IPS DF 4.7 (cell line): ENCODE measurements at regions not wholly inside any gene's neighbourhood (a gene's known extent, or its start where the extent isn't known, plus 50 kb on each side); places are given as distances from the start of the nearest gene placed in this dataset.

ENCODE experiments used
- DNase-seq: peaks from one replicate; pipeline ENCODE4 v3.0.0-alpha.2; 2013; ENCODE audit warnings: low spot score; ENCODE audit errors: extremely low read depth

DNA sequence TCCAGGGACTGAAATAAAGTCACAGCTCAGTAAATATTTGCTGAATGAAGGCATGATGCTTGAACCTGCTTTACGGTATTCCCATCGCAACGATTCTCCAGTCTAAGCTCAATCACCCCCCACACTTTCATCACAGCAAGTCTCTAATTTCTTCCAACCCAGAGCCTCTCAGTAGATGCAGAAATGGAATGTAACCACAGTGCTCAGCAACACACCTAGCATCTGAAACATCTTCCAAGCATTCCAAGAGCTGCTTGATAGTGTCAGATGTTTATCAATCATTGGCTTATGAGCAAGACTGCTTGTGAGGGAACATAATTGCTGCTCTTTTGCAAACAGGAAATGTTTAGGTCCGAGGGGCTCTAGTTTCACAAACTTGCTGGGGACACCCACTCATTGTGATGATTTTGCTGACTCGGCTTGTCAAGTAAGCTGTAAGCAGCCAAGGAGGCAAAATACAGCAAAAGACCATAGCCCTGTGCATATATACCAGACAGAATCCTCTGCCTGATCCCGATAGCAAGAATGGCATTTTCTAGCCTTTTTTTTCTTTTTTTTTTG is 751.2 kb downstream of the NR2F2 start:
- no peak for DNase-seq

DNA sequence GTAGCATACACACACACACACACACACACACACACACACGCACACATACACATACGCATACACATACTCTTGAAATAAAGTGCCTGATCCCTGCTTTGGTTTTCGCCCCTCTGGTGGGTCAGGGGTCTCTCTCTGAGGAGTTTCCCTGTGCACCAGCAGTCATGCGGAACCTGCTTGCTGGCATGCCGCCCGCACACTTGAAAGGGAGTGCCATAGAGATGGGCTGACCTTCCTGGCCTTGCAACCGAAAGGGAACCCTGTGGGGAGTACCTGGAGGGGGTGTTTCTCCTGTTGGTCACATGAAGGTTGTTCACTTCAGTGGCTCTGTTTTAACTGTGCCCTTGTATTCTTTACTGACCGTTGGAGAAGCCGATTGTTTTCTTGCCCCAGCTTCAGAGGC is 752.3 kb downstream of the NR2F2 start:
- no peak for DNase-seq

DNA sequence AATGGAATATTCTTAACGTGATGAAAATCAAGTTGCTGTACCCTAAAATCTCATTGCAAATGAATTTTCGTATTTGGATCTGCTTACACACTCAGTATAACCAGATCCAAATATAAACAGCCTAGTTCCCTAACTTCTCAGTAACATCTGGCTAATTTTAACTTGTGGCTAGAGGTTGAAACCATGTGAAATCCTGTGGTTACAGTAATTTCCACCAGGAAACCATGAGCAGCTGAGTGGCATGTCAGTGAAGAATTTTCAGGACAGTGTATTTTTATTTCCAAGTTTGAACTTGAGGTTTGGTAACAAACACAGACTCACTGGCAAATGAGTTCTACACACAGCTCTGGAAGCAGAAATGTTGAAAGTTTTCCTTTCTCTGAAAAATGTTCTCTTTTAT is 754.1 kb downstream of the NR2F2 start:
- no peak for DNase-seq

DNA sequence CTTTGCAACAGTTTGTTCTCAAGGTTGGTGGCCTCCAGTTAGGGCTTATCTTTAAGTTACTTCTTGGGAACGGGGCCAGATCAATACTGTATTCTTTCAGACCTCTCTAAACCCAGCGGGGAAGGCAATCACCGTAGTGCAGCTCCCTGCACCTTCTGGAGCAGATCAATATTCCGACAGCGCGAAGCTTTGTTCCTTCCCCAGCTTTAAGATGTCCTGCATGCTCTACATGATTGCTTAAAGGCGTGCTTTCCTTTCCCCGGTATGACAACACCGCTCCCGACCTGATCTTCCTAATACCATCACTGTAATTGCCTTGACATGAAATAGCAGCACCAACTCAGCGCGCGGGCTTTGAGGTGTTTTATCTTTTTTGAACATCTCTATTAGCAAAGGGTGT is 755.2 kb downstream of the NR2F2 start:
- DNase-seq: no peak

DNA sequence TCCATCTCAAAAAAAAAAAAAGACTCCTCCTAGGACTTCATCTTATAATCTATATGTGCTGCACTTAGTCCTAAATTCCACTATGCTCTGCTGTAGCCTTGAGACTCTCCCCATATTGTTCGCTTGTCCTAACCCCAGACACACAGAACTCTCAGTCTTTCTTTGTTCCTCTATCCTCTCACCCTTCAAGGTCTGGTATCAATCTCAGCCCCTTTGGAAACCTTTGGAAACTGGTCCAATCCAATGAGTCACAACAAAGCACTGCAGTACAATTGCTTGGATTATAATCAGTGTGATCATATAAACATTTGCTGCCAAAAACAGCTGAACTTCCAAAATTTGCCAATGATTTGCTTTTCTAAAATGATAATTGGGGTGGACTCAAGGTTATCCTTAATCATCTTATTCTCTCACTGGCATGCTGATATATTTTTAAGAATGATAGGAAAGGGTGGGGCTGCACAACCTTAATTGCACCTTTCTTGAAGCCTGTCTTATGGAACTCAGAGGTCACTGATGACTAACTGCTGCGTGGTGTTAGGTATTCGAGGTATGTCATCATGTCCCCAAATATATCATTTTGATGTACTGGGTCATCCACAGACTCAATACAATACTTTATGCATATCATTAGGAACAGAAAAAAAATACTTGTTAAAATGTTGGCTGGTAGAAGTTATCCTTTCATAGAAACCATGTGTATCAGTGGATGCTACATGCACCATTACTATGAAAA is 756.7 kb downstream of the NR2F2 start:
- no peak for DNase-seq

DNA sequence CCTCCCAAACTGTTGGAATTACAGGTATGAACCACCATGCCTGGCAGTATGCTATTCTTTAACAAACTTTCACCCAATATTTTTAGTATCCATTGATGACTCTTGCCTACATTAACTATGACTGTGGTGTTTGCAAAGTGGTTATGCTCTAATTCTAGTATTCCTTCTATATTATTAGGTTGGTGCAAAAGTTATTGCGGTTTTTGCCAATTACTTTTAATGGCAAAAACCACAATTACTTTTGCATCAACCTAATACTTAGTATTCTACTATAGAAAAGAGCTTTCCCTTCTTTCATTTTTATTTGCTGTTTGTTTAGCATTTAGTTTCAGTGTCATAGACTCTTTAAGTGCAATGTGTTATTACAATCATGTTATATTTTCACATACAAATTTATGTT is 760.6 kb downstream of the NR2F2 start:
- no peak for DNase-seq

DNA sequence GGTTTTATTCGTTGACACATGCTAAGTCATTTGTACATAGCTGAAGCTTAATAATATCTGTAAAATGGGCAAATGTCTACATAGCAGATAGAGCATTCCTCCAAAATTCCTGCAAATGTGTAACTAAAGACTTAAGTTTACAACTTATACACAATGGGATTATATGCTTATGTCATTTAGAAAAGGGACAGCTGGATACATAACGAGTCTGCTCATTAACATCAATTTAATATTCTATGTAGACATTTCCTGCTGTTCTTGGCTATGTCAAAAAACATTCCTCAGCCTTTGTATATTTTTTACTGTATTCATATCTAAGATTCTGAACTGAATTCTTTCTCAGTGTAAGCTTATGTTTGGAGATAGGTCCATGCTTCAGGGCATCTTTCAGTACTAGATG is 762.2 kb downstream of the NR2F2 start:
- no peak for DNase-seq

DNA sequence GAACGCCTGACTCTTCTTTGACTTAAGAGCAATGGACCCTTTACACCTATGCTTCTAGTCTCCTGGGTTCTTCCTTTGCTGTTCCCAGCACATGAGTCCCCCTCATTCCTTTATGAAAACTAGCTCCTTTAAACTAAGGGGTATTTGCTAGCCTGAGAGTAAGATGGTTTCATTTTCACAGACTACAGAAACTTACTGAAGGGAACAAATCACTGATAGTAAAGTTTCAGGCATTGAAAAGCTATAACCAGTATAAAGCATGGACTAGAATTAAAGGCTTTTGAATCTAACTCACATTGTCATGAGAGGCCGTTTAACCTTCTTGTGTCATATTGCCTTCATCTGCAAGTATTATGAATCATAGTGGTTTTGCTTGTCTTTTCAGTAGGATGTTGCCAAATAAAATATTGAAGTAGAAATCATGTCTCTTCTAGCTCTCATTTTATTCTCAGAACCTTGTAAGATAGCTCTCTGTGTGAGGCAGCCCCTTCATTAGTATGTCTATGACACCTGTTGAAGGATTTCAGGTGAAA is 765.9 kb downstream of the NR2F2 start:
- DNase-seq: no peak

DNA sequence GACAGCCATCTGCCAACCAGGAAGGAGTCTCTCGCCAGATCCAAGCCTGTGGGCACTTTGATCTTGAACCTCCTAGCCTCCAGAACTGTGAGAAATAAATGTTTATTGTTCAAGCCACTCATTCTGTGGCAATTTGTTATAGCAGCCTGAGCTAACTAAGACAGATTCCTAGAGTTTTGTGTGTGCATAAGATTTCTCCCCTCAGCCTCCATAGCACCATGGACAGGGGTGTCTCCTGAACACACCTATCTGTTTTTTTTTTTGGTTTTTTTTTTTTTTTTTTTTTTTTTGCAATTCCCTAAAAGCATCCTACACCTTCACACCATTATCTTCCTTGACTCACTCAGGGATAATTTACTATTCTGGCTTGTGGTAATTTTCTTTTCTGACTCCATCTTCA is 768.5 kb downstream of the NR2F2 start:
- no peak for DNase-seq

DNA sequence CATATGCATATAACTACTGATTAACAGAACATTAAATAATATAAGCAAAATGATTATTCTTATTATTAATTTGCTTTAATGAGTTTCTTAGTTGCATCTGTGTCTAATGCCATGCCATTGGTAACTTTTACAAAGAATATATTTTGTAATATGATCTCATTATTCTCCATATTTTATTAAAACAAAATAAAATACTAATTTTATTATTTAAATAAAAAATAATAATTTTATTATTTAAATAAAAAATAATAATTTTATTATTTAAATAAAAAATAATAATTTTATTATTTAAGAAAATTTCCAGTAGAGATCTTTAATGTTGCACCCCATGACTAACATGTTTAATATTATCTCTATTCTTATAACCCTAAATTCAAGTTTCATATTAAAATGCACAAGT is 771.1 kb downstream of the NR2F2 start:
- DNase-seq: no peak

DNA sequence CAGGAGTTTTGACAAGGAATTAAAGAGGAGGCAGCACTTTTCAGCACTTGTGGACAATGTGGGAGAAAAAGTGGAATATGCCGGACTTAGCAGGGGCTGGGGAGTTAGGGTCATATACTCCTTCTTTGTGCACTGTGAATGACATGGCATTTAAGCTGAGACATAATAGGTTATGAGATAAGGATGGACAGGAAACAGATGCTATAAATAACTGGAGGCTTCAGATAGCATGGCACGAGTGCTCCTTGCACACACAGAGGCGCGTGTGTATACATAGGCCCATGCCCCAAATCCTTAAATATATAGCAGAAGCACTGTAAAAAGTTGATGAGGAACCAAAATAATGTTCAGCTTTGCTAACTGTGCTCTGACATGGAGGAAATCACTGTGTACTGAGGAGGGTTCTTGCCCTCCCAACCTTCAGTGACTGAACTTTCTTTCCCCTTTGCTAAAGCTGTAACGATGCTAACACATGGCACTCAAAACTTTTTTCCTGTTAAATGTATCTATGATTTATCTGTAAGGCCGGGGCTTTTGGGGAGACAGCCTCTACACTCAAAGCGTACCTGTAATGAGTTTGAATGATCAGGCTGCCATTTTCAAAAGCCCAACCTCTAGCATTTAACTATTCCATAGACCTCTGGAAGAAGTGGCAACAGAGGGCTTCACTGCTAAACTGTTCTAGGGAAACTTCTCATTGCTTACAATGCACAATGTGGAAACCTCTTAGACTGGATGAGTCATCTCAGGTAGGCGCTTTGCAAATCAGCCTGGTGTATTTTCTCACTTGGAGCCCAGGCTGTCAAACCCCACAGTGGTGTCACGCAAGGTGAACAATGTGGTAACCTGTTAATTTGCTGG is 784.6 kb downstream of the NR2F2 start:
- DNase-seq: no peak

DNA sequence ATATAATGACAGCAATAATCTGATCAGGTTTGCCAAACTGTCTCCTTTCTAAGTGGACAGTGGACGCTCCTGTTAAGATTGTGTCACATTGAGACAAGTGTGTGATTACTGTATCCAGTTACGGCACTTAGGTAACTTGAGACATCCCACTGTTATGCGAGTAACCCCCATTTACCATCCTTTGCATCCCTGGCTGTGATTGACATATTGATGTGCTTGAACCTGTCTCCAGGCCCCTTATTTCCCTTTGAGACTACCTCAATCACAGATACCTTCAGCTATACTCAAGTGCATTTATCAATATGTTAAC is 785.2 kb downstream of the NR2F2 start:
- DNase-seq: no peak

DNA sequence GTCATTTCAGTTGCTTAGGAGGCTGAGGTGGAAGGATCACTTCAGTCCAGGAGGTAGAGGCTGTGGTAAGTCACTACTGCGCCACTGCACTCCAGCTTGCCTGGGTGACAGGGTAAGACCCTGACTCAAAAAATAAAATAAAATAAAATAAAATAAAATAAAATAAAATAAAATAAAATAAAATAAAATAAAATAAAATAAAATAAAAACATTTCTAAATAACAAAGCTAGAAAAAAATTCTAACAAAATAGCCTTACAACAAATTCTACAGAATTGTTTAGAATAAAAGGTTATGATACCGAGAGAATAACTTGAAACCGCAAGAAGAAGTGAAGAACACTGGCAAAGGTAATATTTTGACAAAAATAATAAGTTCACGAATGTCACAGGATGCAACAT is 794.3 kb downstream of the NR2F2 start:
- DNase-seq: no peak

DNA sequence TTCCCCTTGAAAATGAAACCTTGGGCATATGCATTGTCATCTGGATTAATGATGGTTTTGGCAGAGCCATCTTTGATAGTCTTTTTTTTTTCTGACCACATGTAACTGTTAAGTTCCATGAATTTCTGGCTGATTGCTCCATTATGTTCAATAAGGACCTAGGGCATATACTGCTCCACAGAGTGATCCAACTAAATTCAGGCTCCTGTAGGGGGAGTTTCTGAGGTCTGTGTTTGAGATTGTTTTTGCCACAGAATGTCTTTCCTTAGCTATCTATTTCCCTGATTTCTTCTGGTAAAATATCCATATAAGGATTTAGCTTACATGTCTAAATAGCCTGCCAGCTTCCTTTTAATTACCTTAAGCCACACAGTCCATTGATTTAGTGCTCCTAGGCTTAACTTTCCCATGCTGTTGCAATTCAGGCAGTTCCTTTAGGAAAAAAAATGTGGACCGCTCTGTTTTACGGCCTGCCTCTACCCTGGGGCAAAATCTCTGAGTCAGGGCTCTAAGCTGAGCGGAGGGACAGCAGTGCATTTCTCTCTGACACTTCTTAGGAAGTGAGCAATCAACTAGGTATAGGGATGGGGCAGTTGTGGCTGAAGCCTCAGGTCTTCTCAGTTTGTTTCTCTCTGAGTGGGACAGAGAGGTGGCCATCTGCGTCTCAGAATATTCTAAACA is 796.2 kb downstream of the NR2F2 start:
- no peak for DNase-seq

DNA sequence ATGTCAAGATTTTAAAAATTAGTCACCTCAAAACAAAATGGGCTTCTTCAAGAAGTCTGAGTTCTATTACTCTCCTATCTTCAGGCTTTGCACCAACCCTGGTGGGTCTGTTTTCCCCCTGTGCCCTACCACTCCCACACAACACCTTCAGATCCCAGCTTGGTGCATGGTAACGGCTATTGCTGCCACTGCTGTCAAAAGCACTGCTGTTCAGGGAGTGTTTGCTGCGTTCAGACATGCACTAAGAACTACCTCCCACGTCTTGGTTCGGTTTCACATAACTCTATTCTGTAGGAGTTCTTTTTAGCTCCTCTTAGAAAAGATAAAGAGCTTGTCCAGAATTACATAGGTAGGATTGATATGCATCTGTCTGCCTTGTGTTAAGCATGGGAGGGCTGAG is 799.2 kb downstream of the NR2F2 start:
- DNase-seq: no peak

DNA sequence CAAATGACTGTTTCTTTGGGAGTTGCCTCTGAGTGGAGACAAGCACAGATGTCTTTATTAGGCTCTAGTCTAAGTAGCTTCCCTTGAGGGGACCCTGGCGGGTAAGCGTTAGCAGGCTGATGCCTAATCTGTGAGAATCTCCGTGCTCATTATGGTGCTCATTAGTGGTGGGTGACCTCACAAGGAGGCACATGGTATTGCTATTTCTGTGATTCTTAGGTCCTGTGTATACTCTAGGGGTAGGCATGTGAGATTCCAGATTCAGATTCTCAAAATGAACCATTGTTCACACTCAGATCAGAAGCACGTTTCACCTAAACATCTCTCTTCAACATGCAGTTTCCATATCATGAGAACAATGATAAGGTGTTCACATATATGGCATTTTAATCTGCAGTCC is 809.7 kb downstream of the NR2F2 start:
- DNase-seq: no peak

DNA sequence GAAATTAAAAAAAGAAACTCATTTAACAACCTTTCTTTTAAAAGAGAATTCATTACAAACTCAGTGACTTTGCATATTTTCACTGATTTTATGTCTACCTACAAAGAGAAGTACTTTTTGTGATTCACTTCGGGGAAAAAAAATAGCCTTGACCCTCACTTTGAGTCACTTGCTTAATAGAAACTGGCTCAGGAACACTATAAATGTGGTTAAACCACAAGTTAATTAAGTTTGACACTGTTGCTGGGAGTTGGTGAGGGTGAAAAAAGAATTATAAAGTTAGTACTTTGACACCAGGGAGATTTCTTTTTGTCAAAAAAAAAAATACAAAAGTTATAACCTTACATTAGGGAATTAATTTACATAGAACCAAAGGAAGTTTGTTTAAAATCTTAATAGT is 810.9 kb downstream of the NR2F2 start:
- DNase-seq: no peak

DNA sequence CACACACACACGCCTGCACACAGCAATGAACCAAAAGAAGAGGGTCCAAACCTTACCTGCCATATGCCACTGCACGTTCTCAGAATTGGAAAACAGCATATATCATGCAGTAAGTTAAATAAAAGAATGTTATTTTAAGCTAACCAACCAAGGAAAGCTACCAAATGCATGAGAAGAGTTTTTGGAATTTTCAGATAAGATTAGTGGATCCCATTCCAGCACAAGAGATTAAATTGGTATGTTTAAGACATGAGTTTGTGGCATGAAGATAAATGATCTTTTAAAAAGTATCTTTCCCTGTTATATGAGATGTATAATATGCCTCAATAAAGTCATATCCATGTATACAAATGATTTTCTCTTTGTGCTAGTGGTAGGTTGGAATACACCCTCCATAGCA is 811.4 kb downstream of the NR2F2 start:
- DNase-seq: no peak

DNA sequence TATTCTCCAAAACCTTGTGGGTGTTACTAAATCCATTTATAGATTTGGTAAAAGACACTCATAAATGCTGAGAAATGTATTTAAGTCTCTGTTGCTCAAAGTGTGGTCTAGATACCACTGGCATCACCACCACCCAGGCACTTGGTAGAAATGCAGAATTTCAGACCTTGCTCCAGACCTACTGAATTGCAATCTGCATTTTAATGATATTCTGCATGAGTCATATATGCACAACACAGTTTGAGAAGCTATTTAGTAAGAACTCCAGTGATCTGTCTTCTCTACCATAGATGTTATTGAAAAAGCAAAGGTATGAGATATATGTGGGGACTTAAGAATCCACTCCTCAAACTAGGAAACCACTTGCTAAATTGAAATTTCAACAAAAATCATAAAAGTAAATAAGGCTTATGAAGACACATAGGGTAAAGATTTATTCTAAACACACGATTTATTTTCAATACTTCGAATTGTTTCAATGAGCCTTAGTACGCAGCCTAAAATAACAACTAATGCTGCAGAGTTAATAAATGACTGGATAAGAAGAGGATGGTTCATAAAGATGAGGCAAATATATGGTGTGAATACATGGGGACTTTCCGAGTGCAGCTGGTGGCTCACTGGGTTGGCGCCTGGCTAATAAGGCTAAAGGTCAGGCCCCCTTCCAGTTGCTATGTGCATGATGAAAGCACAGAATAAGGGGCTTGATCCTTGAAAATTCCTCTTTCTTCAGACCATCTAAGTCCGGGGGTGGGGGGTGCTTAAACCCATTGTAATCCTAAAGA is 813.3 kb downstream of the NR2F2 start:
- no peak for DNase-seq

DNA sequence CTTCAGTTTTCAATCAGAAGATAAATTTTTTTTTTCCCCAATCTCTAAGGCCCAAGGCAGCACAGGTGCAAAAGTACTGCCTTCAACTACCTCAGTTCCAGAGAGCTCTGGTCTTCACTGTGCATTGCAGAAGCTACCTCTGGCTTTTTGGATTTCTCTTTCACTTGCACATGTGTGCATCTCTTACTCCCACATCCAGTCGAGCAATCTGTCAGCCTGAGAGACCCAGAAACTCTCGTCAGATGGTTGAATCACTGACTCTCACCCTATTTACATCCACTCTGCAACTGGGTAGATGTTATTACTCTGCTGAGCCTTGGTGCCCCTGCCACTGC is 813.8 kb downstream of the NR2F2 start:
- DNase-seq: no peak
